Neural progenitor cell (in vitro differentiated cells): ENCODE measurements at regions not wholly inside any gene's neighbourhood (a gene's known extent, or its start where the extent isn't known, plus 50 kb on each side); places are given as distances from the start of the nearest gene placed in this dataset.

Source experiments
- DNase-seq: peaks from one replicate; pipeline ENCODE4 v3.0.0-alpha.2; 2016; ENCODE audit warnings: low spot score
- H2AFZ ChIP-seq: fragments of 200-600 bp; sonication (generic); replicated peaks from 2 replicates; pipeline ENCODE4 v1.6.1; 2016; ENCODE audit warnings: antibody characterized with exemption
- H3F3A ChIP-seq: fragments of 200-600 bp; sonication (generic); 2 replicates; pipeline ENCODE4 v1.6.1; 2016; ENCODE audit warnings: antibody characterized with exemption, low read depth
- H3K27ac ChIP-seq: fragments of 200-600 bp; sonication (generic); 2 replicates; pipeline ENCODE4 v1.5.1; 2016; ENCODE audit warnings: mild to moderate bottlenecking
- H3K27me3 ChIP-seq: fragments of 200-600 bp; sonication (generic); 2 replicates; pipeline ENCODE4 v1.6.1; 2016; ENCODE audit warnings: mild to moderate bottlenecking, moderate library complexity
- H3K36me3 ChIP-seq: fragments of 200-600 bp; sonication (generic); 2 replicates; pipeline ENCODE4 v1.5.1; 2016
- H3K4me1 ChIP-seq: fragments of 200-600 bp; sonication (generic); 2 replicates; pipeline ENCODE4 v1.6.1; 2016; ENCODE audit warnings: mixed run types
- H3K4me2 ChIP-seq: fragments of 200-600 bp; sonication (generic); 2 replicates; pipeline ENCODE4 v1.6.1; 2016
- H3K4me3 ChIP-seq: fragments of 200-600 bp; sonication (generic); 2 replicates; pipeline ENCODE4 v1.5.1; 2016
- H3K79me2 ChIP-seq: fragments of 200-600 bp; sonication (generic); 2 replicates; pipeline ENCODE4 v1.6.1; 2016; ENCODE audit warnings: low read depth
- H3K9ac ChIP-seq: fragments of 200-600 bp; sonication (generic); 2 replicates; pipeline ENCODE4 v1.6.1; 2016
- H3K9me3 ChIP-seq: fragments of 200-600 bp; sonication (generic); 2 replicates; pipeline ENCODE4 v1.5.1; 2016; ENCODE audit warnings: low read depth
- H4K20me1 ChIP-seq: fragments of 200-600 bp; sonication (generic); 2 replicates; pipeline ENCODE4 v1.6.1; 2016; ENCODE audit warnings: low read depth
- H3K27ac Mint-ChIP-seq: 3 replicates; pipeline ENCODE4 v1.8.0; 2021; ENCODE audit warnings: mixed read lengths
- H3K27me3 Mint-ChIP-seq: 2 replicates; pipeline ENCODE4 v1.8.0; 2022; ENCODE audit warnings: low read depth, mild to moderate bottlenecking, inconsistent platforms, moderate library complexity, mixed read lengths; ENCODE audit not compliant: insufficient read depth
- H3K36me3 Mint-ChIP-seq: 3 replicates; pipeline ENCODE4 v1.8.0; 2021; ENCODE audit warnings: mixed read lengths
- H3K4me1 Mint-ChIP-seq: 3 replicates; pipeline ENCODE4 v1.8.0; 2021; ENCODE audit warnings: mixed read lengths
- H3K4me3 Mint-ChIP-seq: 3 replicates; pipeline ENCODE4 v1.8.0; 2021; ENCODE audit warnings: mild to moderate bottlenecking, moderate library complexity, mixed read lengths
- H3K9me3 Mint-ChIP-seq: 3 replicates; pipeline ENCODE4 v1.8.0; 2020; ENCODE audit warnings: mixed read lengths
- CTCF ChIP-seq: fragments of 200-600 bp; sonication (generic); IDR thresholded peaks from 2 replicates; pipeline ENCODE4 v1.5.1; 2017; ENCODE audit warnings: antibody characterized with exemption, mild to moderate bottlenecking
- EZH2 ChIP-seq: fragments of 200-600 bp; sonication (generic); IDR thresholded peaks from 2 replicates; pipeline ENCODE4 v1.6.1; 2017; ENCODE audit warnings: antibody characterized with exemption, mild to moderate bottlenecking, moderate library complexity
- EZH2phosphoT487 ChIP-seq: fragments of 200-600 bp; sonication (generic); IDR thresholded peaks from 2 replicates; pipeline ENCODE4 v1.6.1; 2017; ENCODE audit warnings: antibody characterized with exemption

- H3K27me3 ChIP-seq: no peaks in the 10 kb centered on the region
- H3K4me3 ChIP-seq: no peak overlapping the region
- Mint-ChIP-seq H3K4me1 (peaks cover 12% of the 10 kb centered on the region), H3K4me3 (no peak overlapping the region), H3K9me3 (no peaks in the 10 kb centered on the region), H3K27me3 (peaks cover 2% of the 10 kb centered on the region), H3K27ac (no peak overlapping the region), H3K36me3 (no peaks in the 10 kb centered on the region)
- H4K20me1 ChIP-seq: no peaks in the 10 kb centered on the region
- TF ChIP-seq EZH2: no peak
- no peak for TF ChIP-seq EZH2phosphoT487
- no peak for TF ChIP-seq CTCF
- H3K9ac ChIP-seq: no peak overlapping the region
- no peaks in the 10 kb centered on the region for H3K36me3 ChIP-seq
- H2AFZ ChIP-seq: no peak overlapping the region
- no peak overlapping the region for H3K27ac ChIP-seq
- no peaks in the 10 kb centered on the region for H3K4me1 ChIP-seq
- no peaks in the 10 kb centered on the region for H3F3A ChIP-seq
- DNase-seq: no peak
- no peaks in the 10 kb centered on the region for H3K9me3 ChIP-seq
- H3K79me2 ChIP-seq: no peaks in the 10 kb centered on the region
- no peak overlapping the region for H3K4me2 ChIP-seq
These were observed 72.5 kb upstream of the RAB3GAP2 start for GRCh38 chr1:220344745-220345144.

GRCh38 chr1:220342853-220343252 is 70.6 kb upstream of the RAB3GAP2 start:
- H3K9ac ChIP-seq: no peak overlapping the region
- Mint-ChIP-seq H3K9me3 (no peaks in the 10 kb centered on the region), H3K4me3 (no peak overlapping the region), H3K27me3 (peaks cover 4% of the 10 kb centered on the region), H3K36me3 (no peaks in the 10 kb centered on the region), H3K27ac (no peak overlapping the region), H3K4me1 (peaks cover 14% of the 10 kb centered on the region)
- no peak overlapping the region for H3K4me3 ChIP-seq
- H4K20me1 ChIP-seq: no peaks in the 10 kb centered on the region
- H3K79me2 ChIP-seq: no peaks in the 10 kb centered on the region
- no peak overlapping the region for H3K27ac ChIP-seq
- H3K36me3 ChIP-seq: no peaks in the 10 kb centered on the region
- H3K27me3 ChIP-seq: no peaks in the 10 kb centered on the region
- TF ChIP-seq CTCF (no peak), EZH2phosphoT487 (no peak), EZH2 (no peak)
- no peak overlapping the region for H3K4me2 ChIP-seq
- no peaks in the 10 kb centered on the region for H3K9me3 ChIP-seq
- H3K4me1 ChIP-seq: no peaks in the 10 kb centered on the region
- no peak for DNase-seq
- no peaks in the 10 kb centered on the region for H3F3A ChIP-seq
- H2AFZ ChIP-seq: no peak overlapping the region

- H3K9me3 ChIP-seq: no peaks in the 10 kb centered on the region
- Mint-ChIP-seq H3K36me3 (no peaks in the 10 kb centered on the region), H3K27me3 (peaks cover 4% of the 10 kb centered on the region), H3K27ac (no peak overlapping the region), H3K9me3 (no peaks in the 10 kb centered on the region), H3K4me1 (peaks cover 20% of the 10 kb centered on the region), H3K4me3 (no peak overlapping the region)
- no peak overlapping the region for H2AFZ ChIP-seq
- H3K27ac ChIP-seq: no peak overlapping the region
- DNase-seq: no peak
- no peaks in the 10 kb centered on the region for H3K4me1 ChIP-seq
- no peak for TF ChIP-seq EZH2
- TF ChIP-seq EZH2phosphoT487: no peak
- TF ChIP-seq CTCF: no peak
- H4K20me1 ChIP-seq: no peaks in the 10 kb centered on the region
- H3K27me3 ChIP-seq: no peaks in the 10 kb centered on the region
- no peaks in the 10 kb centered on the region for H3K79me2 ChIP-seq
- no peak overlapping the region for H3K9ac ChIP-seq
- H3F3A ChIP-seq: no peaks in the 10 kb centered on the region
- H3K4me3 ChIP-seq: no peak overlapping the region
- H3K4me2 ChIP-seq: no peak overlapping the region
- H3K36me3 ChIP-seq: no peaks in the 10 kb centered on the region
These were observed 68.9 kb upstream of the RAB3GAP2 start for GRCh38 chr1:220341126-220341525.

GRCh38 chr1:220339581-220339980 is 67.3 kb upstream of the RAB3GAP2 start:
- Histone ChIP-seq H3K9ac (no peak overlapping the region), H3F3A (no peaks in the 10 kb centered on the region), H3K27me3 (no peaks in the 10 kb centered on the region), H2AFZ (no peak overlapping the region), H3K27ac (no peak overlapping the region), H3K36me3 (no peaks in the 10 kb centered on the region), H3K4me2 (no peak overlapping the region), H3K4me1 (no peaks in the 10 kb centered on the region), H4K20me1 (no peaks in the 10 kb centered on the region), H3K4me3 (no peak overlapping the region), H3K79me2 (no peaks in the 10 kb centered on the region), H3K9me3 (no peaks in the 10 kb centered on the region)
- H3K27me3 Mint-ChIP-seq: peaks cover 4% of the 10 kb centered on the region
- H3K4me3 Mint-ChIP-seq: no peak overlapping the region
- no peak overlapping the region for H3K27ac Mint-ChIP-seq
- TF ChIP-seq EZH2 (no peak), EZH2phosphoT487 (no peak), CTCF (no peak)
- H3K4me1 Mint-ChIP-seq: peaks cover 20% of the 10 kb centered on the region
- no peak for DNase-seq
- no peaks in the 10 kb centered on the region for H3K36me3 Mint-ChIP-seq
- H3K9me3 Mint-ChIP-seq: no peaks in the 10 kb centered on the region
